ENCODE measurements at regions not wholly inside any gene's neighbourhood (a gene's known extent, or its start where the extent isn't known, plus 50 kb on each side); places are given as distances from the start of the nearest gene placed in this dataset.
"Not testable (repeated sequence)": the region's sequence is repeated elsewhere in the genome, so short reads cannot be mapped to it uniquely, and the experiment has no call there.

DNA sequence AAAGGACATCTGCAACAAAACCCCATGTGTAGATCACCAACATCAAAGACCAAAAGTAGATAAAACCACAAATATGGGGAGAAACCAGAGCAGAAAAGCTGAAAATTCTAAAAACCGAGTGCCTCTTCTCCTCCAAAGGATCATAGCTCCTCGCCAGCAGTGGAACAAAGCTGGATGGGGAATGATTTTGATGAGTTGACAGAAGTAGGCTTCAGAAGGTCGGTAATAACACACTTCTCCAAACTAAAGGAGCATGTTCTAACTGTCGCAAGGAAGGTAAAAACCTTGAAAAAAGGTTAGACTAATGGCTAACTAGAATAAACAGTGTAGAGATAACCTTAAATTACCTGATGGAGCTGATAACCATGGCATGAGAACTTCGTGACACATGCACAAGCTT is 109.9 kb upstream of the SYNCRIP start:
- H3K27ac Mint-ChIP-seq, result no peak overlapping the region

DNA sequence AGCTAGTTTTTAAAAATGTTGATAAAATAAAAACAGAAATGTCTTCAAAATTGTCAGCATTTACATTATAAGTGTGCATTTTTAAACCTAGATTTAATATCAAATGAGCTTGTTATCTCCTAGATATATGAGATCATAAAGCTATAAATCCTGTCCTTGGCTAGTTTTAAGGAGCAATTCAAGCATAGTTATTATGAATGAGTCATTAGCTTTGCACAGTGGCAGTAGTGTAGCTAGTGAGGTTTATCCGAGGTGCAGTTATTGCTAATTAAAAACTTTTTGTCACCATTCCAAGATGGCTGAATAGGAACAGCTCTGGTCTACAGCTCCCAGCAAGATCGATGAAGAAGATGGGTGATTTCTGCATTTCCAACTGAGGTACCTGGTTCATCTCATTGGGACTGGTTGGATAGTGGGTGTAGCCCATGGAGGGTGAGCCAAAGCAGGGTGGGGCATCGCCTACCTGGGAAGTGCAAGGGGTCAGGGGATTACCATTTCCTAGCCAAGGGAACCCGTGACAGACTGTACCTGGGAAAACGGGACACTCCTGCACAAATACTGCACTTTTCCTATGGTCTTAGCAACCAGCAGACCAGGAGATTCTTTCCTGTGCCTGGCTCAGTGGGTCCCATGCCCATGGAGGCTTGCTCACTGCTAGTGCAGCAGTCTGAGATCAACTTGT is 108.8 kb upstream of the SYNCRIP start:
- no peak overlapping the region for H3K27ac Mint-ChIP-seq
- H3K9me3 ChIP-seq (ENCODE audit: control insufficient read depth in 2 of 3, low read length in 3 of 3), result no peaks in the 10 kb centered on the region
- H3K27me3 Mint-ChIP-seq, result peaks cover 7 to 22% (median 10%) of the 10 kb centered on the region in 5 donors
- CTCF ChIA-PET, result no interaction called here
- ATAC-seq, result no peak
- no peaks in the 10 kb centered on the region for H3K4me1 ChIP-seq (ENCODE audit: control insufficient read depth in 2 of 2, insufficient read depth in 2 of 2, low read length in 2 of 2)
- no peak overlapping the region for H3K27ac ChIP-seq (ENCODE audit: low read depth, low read length)
- no peak for DNase-seq
- H3K27me3 ChIP-seq (ENCODE audit: control insufficient read depth in 2 of 2, insufficient read depth in 2 of 2, low read length in 2 of 2), result no peaks in the 10 kb centered on the region
- POLR2A ChIA-PET, result no interaction called here
- intact Hi-C loops (cut with micrococcal nuclease), result no loop called here
- no peaks in the 10 kb centered on the region for H3K4me1 Mint-ChIP-seq
- no peaks in the 10 kb centered on the region for H3K36me3 ChIP-seq (ENCODE audit: control insufficient read depth in 2 of 3, insufficient read depth in 3 of 3, low read length in 3 of 3)
- peaks cover 0 to 4% (median 0%) of the 10 kb centered on the region in 11 donors for H3K9me3 Mint-ChIP-seq
- H3K4me3 ChIP-seq (ENCODE audit: low read length), result no peak overlapping the region
- H3K36me3 Mint-ChIP-seq, result no peaks in the 10 kb centered on the region
- H3K4me3 Mint-ChIP-seq, result no peak overlapping the region

More for the DNA sequence above, 109.9 kb upstream of the SYNCRIP start:
- Histone ChIP-seq H3K4me1 (ENCODE audit: control insufficient read depth in 2 of 2, insufficient read depth in 2 of 2, low read length in 2 of 2) (no peaks in the 10 kb centered on the region), H3K36me3 (ENCODE audit: control insufficient read depth in 2 of 3, insufficient read depth in 3 of 3, low read length in 3 of 3) (no peaks in the 10 kb centered on the region), H3K9me3 (ENCODE audit: control insufficient read depth in 2 of 3, low read length in 3 of 3) (no peaks in the 10 kb centered on the region), H3K27me3 (ENCODE audit: control insufficient read depth in 2 of 2, insufficient read depth in 2 of 2, low read length in 2 of 2) (no peaks in the 10 kb centered on the region), H3K27ac (ENCODE audit: low read depth, low read length) (no peak overlapping the region), H3K4me3 (ENCODE audit: low read length) (no peak overlapping the region)
- Mint-ChIP-seq H3K27me3 (peaks cover 7 to 22% (median 10%) of the 10 kb centered on the region in 5 donors), H3K4me1 (no peaks in the 10 kb centered on the region), H3K9me3 (peaks cover 0 to 4% (median 0%) of the 10 kb centered on the region in 11 donors), H3K36me3 (no peaks in the 10 kb centered on the region), H3K4me3 (no peak overlapping the region)
- ATAC-seq (no peak), DNase-seq (no peak)
- ChIA-PET POLR2A (no interaction called here), CTCF (no interaction called here)
- intact Hi-C loops (cut with micrococcal nuclease), result no loop called here

DNA sequence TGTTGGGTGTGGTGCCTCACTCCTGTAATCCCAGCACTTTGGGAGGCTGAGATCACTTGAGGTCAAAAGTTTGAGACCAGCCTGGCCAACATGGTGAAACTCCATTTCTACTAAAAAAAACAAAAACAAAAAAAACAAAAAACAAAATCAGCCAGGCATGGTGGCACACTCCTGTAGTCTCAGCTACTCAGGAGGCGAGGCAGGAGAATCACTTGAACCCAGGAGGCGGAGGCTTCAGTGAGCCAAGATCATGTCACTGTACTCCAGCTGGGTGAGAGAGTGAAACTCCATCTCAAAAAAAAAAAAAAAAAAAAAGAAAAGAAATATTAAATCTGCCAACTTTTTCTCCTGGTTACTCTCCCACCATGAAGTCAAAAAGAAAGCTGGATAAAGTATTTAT is 107.5 kb upstream of the SYNCRIP start:
- not testable (repeated sequence) for ATAC-seq

DNA sequence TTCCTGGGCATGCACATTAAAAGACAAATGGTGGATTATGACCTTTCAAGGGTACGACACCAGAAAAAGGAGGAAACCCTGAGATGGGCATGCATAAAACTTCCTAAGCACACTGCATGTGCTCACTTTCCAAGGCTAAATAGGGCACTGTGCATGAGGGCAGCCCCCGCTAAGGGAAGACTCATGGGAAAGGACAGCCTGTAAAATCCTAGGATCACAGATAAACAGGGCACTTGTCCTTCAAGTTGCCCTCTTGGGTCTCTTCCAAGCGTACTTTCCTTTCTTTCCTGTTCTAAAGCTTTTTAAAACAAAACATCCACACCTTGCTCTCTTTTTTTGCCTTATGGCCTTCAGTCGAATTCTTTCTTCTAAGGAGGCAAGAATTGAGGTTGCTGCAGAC is 106.5 kb upstream of the SYNCRIP start:
- Histone ChIP-seq H3K4me1 (ENCODE audit: control insufficient read depth in 2 of 2, insufficient read depth in 2 of 2, low read length in 2 of 2) (no peaks in the 10 kb centered on the region), H3K27me3 (ENCODE audit: control insufficient read depth in 2 of 2, insufficient read depth in 2 of 2, low read length in 2 of 2) (no peaks in the 10 kb centered on the region), H3K27ac (ENCODE audit: low read depth, low read length) (no peak overlapping the region), H3K36me3 (ENCODE audit: control insufficient read depth in 2 of 3, insufficient read depth in 3 of 3, low read length in 3 of 3) (no peaks in the 10 kb centered on the region), H3K4me3 (ENCODE audit: low read length) (no peak overlapping the region), H3K9me3 (ENCODE audit: control insufficient read depth in 2 of 3, low read length in 3 of 3) (no peaks in the 10 kb centered on the region)
- no peak for ATAC-seq
- Mint-ChIP-seq H3K27ac (no peak overlapping the region), H3K9me3 (peaks cover 0 to 4% (median 0%) of the 10 kb centered on the region in 11 donors), H3K36me3 (no peaks in the 10 kb centered on the region), H3K4me1 (no peaks in the 10 kb centered on the region), H3K4me3 (no peak overlapping the region), H3K27me3 (peaks cover 7 to 22% (median 14%) of the 10 kb centered on the region in 5 donors)
- ChIA-PET POLR2A (no interaction called here), CTCF (no interaction called here)
- no peak for DNase-seq
- intact Hi-C loops (cut with micrococcal nuclease), result no loop called here

More for the DNA sequence above, 107.5 kb upstream of the SYNCRIP start:
- H3K36me3 ChIP-seq (ENCODE audit: control insufficient read depth in 2 of 3, insufficient read depth in 3 of 3, low read length in 3 of 3); DNase-seq; H3K4me3 Mint-ChIP-seq; H3K4me1 ChIP-seq (ENCODE audit: control insufficient read depth in 2 of 2, insufficient read depth in 2 of 2, low read length in 2 of 2); H3K4me1 Mint-ChIP-seq; H3K27me3 ChIP-seq (ENCODE audit: control insufficient read depth in 2 of 2, insufficient read depth in 2 of 2, low read length in 2 of 2); H3K4me3 ChIP-seq (ENCODE audit: low read length); H3K27ac Mint-ChIP-seq; POLR2A ChIA-PET; CTCF ChIA-PET; H3K9me3 Mint-ChIP-seq; H3K27ac ChIP-seq (ENCODE audit: low read depth, low read length); H3K36me3 Mint-ChIP-seq; intact Hi-C loops (cut with micrococcal nuclease); H3K9me3 ChIP-seq (ENCODE audit: control insufficient read depth in 2 of 3, low read length in 3 of 3): not testable (repeated sequence)
- H3K27me3 Mint-ChIP-seq, result peaks cover 7 to 22% (median 10%) of the 10 kb centered on the region in 5 donors

DNA sequence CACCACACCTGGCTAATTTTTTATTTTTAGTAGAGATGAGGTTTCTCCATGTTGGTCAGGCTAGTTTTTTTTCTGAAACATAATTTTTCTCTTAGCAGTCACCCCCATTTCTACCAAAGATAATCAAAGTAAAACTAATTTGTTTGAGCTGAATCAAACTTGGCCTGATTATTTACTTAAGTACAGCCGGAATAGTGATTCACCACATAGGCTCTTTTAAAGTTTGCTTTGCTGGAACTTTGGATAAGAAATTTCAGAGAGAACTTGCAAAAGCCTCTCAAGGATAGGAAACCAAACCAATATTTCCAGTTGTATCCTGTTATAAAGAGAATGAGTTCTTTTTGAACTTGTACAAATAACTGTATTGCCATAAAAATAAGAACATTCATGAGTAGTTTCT is 105.0 kb upstream of the SYNCRIP start:
- H3K4me1 ChIP-seq (ENCODE audit: control insufficient read depth in 2 of 2, insufficient read depth in 2 of 2, low read length in 2 of 2), result no peaks in the 10 kb centered on the region
- Mint-ChIP-seq H3K4me1 (no peaks in the 10 kb centered on the region), H3K27me3 (peaks cover 8 to 17% (median 10%) of the 10 kb centered on the region in 5 donors), H3K36me3 (no peaks in the 10 kb centered on the region), H3K27ac (no peak overlapping the region), H3K9me3 (peaks cover 0 to 4% (median 0%) of the 10 kb centered on the region in 11 donors), H3K4me3 (no peak overlapping the region)
- no peaks in the 10 kb centered on the region for H3K36me3 ChIP-seq (ENCODE audit: control insufficient read depth in 2 of 3, insufficient read depth in 3 of 3, low read length in 3 of 3)
- no peak for DNase-seq
- no peak overlapping the region for H3K27ac ChIP-seq (ENCODE audit: low read depth, low read length)
- no peak for ATAC-seq
- CTCF ChIA-PET, result interaction anchor here (0.7 kb wide), 1 partner anchor 23 kb away, joined by 3 read pairs; no protein-coding TSS in a partner anchor
- POLR2A ChIA-PET, result interaction anchor here (0.6 kb wide), 1 partner anchor 168 kb away, joined by 4 read pairs; no protein-coding TSS in a partner anchor
- H3K9me3 ChIP-seq (ENCODE audit: control insufficient read depth in 2 of 3, low read length in 3 of 3), result no peaks in the 10 kb centered on the region
- no peaks in the 10 kb centered on the region for H3K27me3 ChIP-seq (ENCODE audit: control insufficient read depth in 2 of 2, insufficient read depth in 2 of 2, low read length in 2 of 2)
- intact Hi-C loops (cut with micrococcal nuclease), result no loop called here
- no peak overlapping the region for H3K4me3 ChIP-seq (ENCODE audit: low read length)

DNA sequence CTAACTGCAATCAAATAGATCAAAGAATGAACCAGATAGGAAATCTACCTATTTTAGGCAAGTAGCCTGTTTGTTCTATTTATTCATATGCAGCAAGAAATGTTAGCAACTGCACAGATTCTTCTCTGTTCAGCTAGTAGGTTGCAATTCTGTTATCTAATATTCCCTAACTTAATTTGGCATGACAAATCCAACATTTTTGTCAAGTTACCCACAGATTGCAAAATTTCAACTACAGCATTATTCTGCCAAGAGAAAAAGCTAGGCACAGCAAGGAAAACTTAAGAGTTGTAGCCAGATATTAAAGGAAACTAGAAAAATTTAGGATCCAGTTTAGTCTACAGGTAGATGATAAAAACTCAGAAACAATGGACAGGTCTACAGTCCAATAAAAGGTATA is 104.4 kb upstream of the SYNCRIP start:
- H3K9me3 Mint-ChIP-seq, result peaks cover 0 to 4% (median 0%) of the 10 kb centered on the region in 11 donors
- Histone ChIP-seq H3K4me1 (ENCODE audit: control insufficient read depth in 2 of 2, insufficient read depth in 2 of 2, low read length in 2 of 2) (no peaks in the 10 kb centered on the region), H3K27ac (ENCODE audit: low read depth, low read length) (no peak overlapping the region), H3K9me3 (ENCODE audit: control insufficient read depth in 2 of 3, low read length in 3 of 3) (no peaks in the 10 kb centered on the region), H3K27me3 (ENCODE audit: control insufficient read depth in 2 of 2, insufficient read depth in 2 of 2, low read length in 2 of 2) (no peaks in the 10 kb centered on the region), H3K36me3 (ENCODE audit: control insufficient read depth in 2 of 3, insufficient read depth in 3 of 3, low read length in 3 of 3) (no peaks in the 10 kb centered on the region), H3K4me3 (ENCODE audit: low read length) (no peak overlapping the region)
- intact Hi-C loops (cut with micrococcal nuclease), result no loop called here
- ATAC-seq, result no peak
- no peak for DNase-seq
- no peaks in the 10 kb centered on the region for H3K36me3 Mint-ChIP-seq
- peaks cover 8 to 15% (median 10%) of the 10 kb centered on the region in 5 donors for H3K27me3 Mint-ChIP-seq
- no peaks in the 10 kb centered on the region for H3K4me1 Mint-ChIP-seq
- ChIA-PET CTCF (no interaction called here), POLR2A (no interaction called here)
- H3K27ac Mint-ChIP-seq, result no peak overlapping the region
- H3K4me3 Mint-ChIP-seq, result no peak overlapping the region

DNA sequence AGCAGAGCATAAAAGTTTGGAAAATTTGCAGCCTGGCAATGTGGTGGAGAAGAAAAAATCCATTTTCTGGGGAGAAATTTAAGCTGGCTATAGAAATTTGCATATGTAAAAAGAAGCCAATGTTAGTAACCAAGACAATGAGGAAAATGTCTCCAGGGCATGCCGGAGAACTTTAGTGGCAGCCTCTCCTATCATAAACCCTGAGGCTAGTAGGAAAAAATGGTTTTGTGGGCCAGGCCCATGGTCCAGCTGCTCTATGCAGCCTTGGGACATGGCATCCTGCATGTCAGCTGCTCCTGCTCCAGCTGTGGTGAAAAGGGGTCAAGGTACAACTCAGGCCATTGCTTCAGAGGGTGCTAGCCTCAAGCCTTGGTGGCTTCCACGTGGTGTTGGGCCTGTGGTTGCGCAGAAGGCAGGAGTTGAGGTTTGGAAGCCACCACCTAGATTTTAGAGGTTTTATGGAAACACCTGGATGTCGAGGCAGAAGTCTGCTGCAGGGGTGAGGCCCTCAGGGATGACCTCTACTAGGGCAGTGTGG is 101.8 kb upstream of the SYNCRIP start:
- no peak for DNase-seq
- intact Hi-C loops (cut with micrococcal nuclease), result no loop called here
- peaks cover 2 to 7% (median 5%) of the 10 kb centered on the region in 5 donors for H3K27me3 Mint-ChIP-seq
- peaks cover 0 to 7% (median 0%) of the 10 kb centered on the region in 11 donors for H3K9me3 Mint-ChIP-seq
- Histone ChIP-seq H3K27me3 (ENCODE audit: control insufficient read depth in 2 of 2, insufficient read depth in 2 of 2, low read length in 2 of 2) (no peaks in the 10 kb centered on the region), H3K4me1 (ENCODE audit: control insufficient read depth in 2 of 2, insufficient read depth in 2 of 2, low read length in 2 of 2) (no peaks in the 10 kb centered on the region), H3K27ac (ENCODE audit: low read depth, low read length) (no peak overlapping the region), H3K36me3 (ENCODE audit: control insufficient read depth in 2 of 3, insufficient read depth in 3 of 3, low read length in 3 of 3) (no peaks in the 10 kb centered on the region), H3K4me3 (ENCODE audit: low read length) (no peak overlapping the region), H3K9me3 (ENCODE audit: control insufficient read depth in 2 of 3, low read length in 3 of 3) (no peaks in the 10 kb centered on the region)
- no peak overlapping the region for H3K4me3 Mint-ChIP-seq
- no peak overlapping the region for H3K27ac Mint-ChIP-seq
- ChIA-PET POLR2A (no interaction called here), CTCF (interaction anchor here (1.0 kb wide), 1 partner anchor 23 kb away, joined by 4 read pairs; no protein-coding TSS in a partner anchor)
- no peak for ATAC-seq
- H3K4me1 Mint-ChIP-seq, result no peaks in the 10 kb centered on the region
- no peaks in the 10 kb centered on the region for H3K36me3 Mint-ChIP-seq
